UCSD-AML1 (cell line): ENCODE measurements at regions not wholly inside any gene's neighbourhood (a gene's known extent, or its start where the extent isn't known, plus 50 kb on each side); places are given as distances from the start of the nearest gene placed in this dataset.
"Not testable (repeated sequence)": the region's sequence is repeated elsewhere in the genome, so short reads cannot be mapped to it uniquely, and the experiment has no call there.

ENCODE experiments used
- DNase-seq: peaks from one replicate; lab custom pipeline; 2025; ENCODE audit not compliant: unreplicated experiment; lab: John Stamatoyannopoulos, UW

GRCh38 chr14:54010981-54011380 is 54.4 kb upstream of the BMP4 start:
- no peak for DNase-seq

- DNase-seq: no peak
Observed at GRCh38 chr14:54023027-54023426, 66.4 kb upstream of the BMP4 start.

- DNase-seq: no peak
Observed at GRCh38 chr14:54025661-54026060, 69.0 kb upstream of the BMP4 start.

- DNase-seq: no peak
Observed at GRCh38 chr14:54026671-54027070, 70.0 kb upstream of the BMP4 start.

- DNase-seq: not testable (repeated sequence)
Observed at GRCh38 chr14:54030996-54031395, 74.4 kb upstream of the BMP4 start.

GRCh38 chr14:54033285-54033684 is 76.7 kb upstream of the BMP4 start:
- DNase-seq: not testable (repeated sequence)

GRCh38 chr14:54038724-54039123 is 82.1 kb upstream of the BMP4 start:
- DNase-seq: no peak

- no peak for DNase-seq
Observed at GRCh38 chr14:54039311-54039710, 82.7 kb upstream of the BMP4 start.

- no peak for DNase-seq
Observed at GRCh38 chr14:54040846-54041245, 84.2 kb upstream of the BMP4 start.

GRCh38 chr14:54046250-54046649 is 89.6 kb upstream of the BMP4 start:
- no peak for DNase-seq

- DNase-seq: no peak
Observed at GRCh38 chr14:54047645-54048308, 91.2 kb upstream of the BMP4 start.

- no peak for DNase-seq
Observed at GRCh38 chr14:54048311-54048710, 91.7 kb upstream of the BMP4 start.

GRCh38 chr14:54048736-54049135 is 92.1 kb upstream of the BMP4 start:
- DNase-seq: no peak

- no peak for DNase-seq
Observed at GRCh38 chr14:54050759-54051158, 94.1 kb upstream of the BMP4 start.

- no peak for DNase-seq
Observed at GRCh38 chr14:54052696-54053385, 96.2 kb upstream of the BMP4 start.

GRCh38 chr14:54053386-54053745 is 96.7 kb upstream of the BMP4 start:
- no peak for DNase-seq

GRCh38 chr14:54058505-54058904 is 101.9 kb upstream of the BMP4 start:
- DNase-seq: no peak

GRCh38 chr14:54083549-54084239 is 127.1 kb upstream of the BMP4 start:
- no peak for DNase-seq

- DNase-seq: no peak
Observed at GRCh38 chr14:54085232-54085761, 128.7 kb upstream of the BMP4 start.

- no peak for DNase-seq
Observed at GRCh38 chr14:54085841-54086240, 129.2 kb upstream of the BMP4 start.

- DNase-seq: no peak
Observed at GRCh38 chr14:54086767-54087166, 130.1 kb upstream of the BMP4 start.

GRCh38 chr14:54087376-54087775 is 130.8 kb upstream of the BMP4 start:
- no peak for DNase-seq
